SK-N-MC (cell line): ENCODE measurements at regions not wholly inside any gene's neighbourhood (a gene's known extent, or its start where the extent isn't known, plus 50 kb on each side); places are given as distances from the start of the nearest gene placed in this dataset.

Experiments used
- EZH2 ChIP-seq: fragments of 200-600 bp; sonication (generic); IDR thresholded peaks from one replicate; pipeline ENCODE4 v1.6.1; 2017; ENCODE audit warnings: antibody characterized with exemption
- FOXP2 ChIP-seq: optimal IDR thresholded peaks from 2 replicates; pipeline ENCODE3; 2011; ENCODE audit warnings: mild to moderate bottlenecking, moderate library complexity; ENCODE audit not compliant: insufficient read depth; ENCODE audit errors: extremely low read length, control extremely low read depth
- POLR2AphosphoS5 ChIP-seq: IDR thresholded peaks from 2 replicates; pipeline ENCODE4 v1.6.1; 2012; ENCODE audit warnings: mild to moderate bottlenecking, low read depth, low read length, borderline replicate concordance

DNA sequence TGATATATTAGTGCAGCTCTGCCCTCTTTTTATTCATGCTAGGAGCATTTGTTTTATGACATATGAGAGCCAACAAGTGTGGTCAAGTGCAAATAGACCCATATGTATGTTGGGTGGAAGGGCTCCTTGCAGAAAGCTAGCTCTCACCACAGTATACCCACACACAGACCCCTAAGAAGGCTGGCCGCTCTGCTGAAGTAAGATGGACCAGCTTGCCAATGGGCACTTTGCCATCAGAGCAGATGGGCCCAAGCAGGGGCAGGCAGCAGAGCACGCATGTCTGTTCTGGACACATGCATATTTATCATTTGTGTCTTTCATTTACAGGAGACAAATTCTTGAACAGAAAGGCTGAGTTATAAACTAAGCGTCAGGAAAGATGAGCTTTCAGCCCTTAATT lies 187.5 kb upstream of the DTNA start:
- TF ChIP-seq EZH2 (no peak), POLR2AphosphoS5 (no peak), FOXP2 (no peak)
